NB4 (cell line): ENCODE measurements at regions not wholly inside any gene's neighbourhood (a gene's known extent, or its start where the extent isn't known, plus 50 kb on each side); places are given as distances from the start of the nearest gene placed in this dataset.

ENCODE experiments used
- POLR2A ChIP-seq: IDR thresholded peaks from 2 replicates; pipeline ENCODE4 v1.6.1; 2011; ENCODE audit warnings: mild to moderate bottlenecking; ENCODE audit not compliant: insufficient read length; ENCODE audit errors: extremely low read depth
- TF ChIP-seq, protein P1 (sequence below): IDR thresholded peaks from one replicate; pipeline ENCODE4 v1.5.1; 2012; ENCODE audit warnings: low read depth, low read length
- TF ChIP-seq, protein P2 (sequence below): IDR thresholded peaks from 2 replicates; pipeline ENCODE4 v1.6.1; 2011; ENCODE audit warnings: low read depth, low read length

DNA sequence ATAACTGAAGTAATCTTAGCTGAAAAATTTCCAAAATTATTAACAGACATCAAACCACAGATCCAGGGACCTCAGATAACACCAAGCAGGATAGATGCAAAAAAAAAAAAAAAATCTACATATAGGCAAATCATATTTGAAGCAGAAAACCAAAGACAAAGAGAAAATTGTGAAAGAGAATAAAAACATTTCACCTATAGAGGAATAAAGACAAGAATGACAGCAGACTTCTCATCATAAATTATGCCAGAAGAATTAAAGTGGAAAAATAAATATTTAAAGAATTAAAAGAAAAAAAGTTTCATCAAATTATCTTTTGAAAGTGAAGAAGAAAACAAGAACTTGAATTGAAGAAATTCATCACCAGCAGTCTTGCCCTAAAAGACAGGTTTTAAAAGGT is 467.5 kb downstream of the GPAM start:
- TF ChIP-seq, protein P1, sequence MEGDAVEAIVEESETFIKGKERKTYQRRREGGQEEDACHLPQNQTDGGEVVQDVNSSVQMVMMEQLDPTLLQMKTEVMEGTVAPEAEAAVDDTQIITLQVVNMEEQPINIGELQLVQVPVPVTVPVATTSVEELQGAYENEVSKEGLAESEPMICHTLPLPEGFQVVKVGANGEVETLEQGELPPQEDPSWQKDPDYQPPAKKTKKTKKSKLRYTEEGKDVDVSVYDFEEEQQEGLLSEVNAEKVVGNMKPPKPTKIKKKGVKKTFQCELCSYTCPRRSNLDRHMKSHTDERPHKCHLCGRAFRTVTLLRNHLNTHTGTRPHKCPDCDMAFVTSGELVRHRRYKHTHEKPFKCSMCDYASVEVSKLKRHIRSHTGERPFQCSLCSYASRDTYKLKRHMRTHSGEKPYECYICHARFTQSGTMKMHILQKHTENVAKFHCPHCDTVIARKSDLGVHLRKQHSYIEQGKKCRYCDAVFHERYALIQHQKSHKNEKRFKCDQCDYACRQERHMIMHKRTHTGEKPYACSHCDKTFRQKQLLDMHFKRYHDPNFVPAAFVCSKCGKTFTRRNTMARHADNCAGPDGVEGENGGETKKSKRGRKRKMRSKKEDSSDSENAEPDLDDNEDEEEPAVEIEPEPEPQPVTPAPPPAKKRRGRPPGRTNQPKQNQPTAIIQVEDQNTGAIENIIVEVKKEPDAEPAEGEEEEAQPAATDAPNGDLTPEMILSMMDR, result no peak
- TF ChIP-seq, protein P2, sequence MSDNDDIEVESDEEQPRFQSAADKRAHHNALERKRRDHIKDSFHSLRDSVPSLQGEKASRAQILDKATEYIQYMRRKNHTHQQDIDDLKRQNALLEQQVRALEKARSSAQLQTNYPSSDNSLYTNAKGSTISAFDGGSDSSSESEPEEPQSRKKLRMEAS, result no peak
- no peak for TF ChIP-seq POLR2A
